GM23338 (cell line): ENCODE measurements at regions not wholly inside any gene's neighbourhood (a gene's known extent, or its start where the extent isn't known, plus 50 kb on each side); places are given as distances from the start of the nearest gene placed in this dataset.
"Not testable (repeated sequence)": the region's sequence is repeated elsewhere in the genome, so short reads cannot be mapped to it uniquely, and the experiment has no call there.

Source experiments
- ATAC-seq: fragments of 200-7000 bp; cut with Tn5 transposase; 3 replicates; pipeline ENCODE4 v1.9.1; 2020
- DNase-seq: peaks from one replicate; pipeline ENCODE4 v3.0.0-alpha.2; 2015; ENCODE audit warnings: low spot score
- H2AFZ ChIP-seq: fragments of 200-600 bp; sonication (generic); 2 replicates; pipeline ENCODE4 v1.8.0; 2016; ENCODE audit warnings: antibody characterized with exemption, mild to moderate bottlenecking, moderate library complexity
- H3F3A ChIP-seq: fragments of 200-600 bp; sonication (generic); replicated peaks from 2 replicates; pipeline ENCODE4 v1.8.0; 2017; ENCODE audit warnings: antibody characterized with exemption, mixed run types, low read depth
- H3K27ac ChIP-seq: fragments of 200-600 bp; sonication (generic); 2 replicates; pipeline ENCODE4 v1.6.1; 2016; ENCODE audit warnings: low read depth
- H3K27me3 ChIP-seq: fragments of 200-600 bp; sonication (generic); 2 replicates; pipeline ENCODE4 v1.8.0; 2016; ENCODE audit warnings: mild to moderate bottlenecking, mixed run types, moderate library complexity; ENCODE audit not compliant: insufficient read depth
- H3K36me3 ChIP-seq: fragments of 200-600 bp; sonication (generic); 2 replicates; pipeline ENCODE4 v1.8.0; 2016; ENCODE audit warnings: mild to moderate bottlenecking; ENCODE audit not compliant: insufficient read depth
- H3K4me1 ChIP-seq: fragments of 200-600 bp; sonication (generic); 2 replicates; pipeline ENCODE4 v1.8.0; 2016; ENCODE audit warnings: mild to moderate bottlenecking, moderate library complexity; ENCODE audit not compliant: insufficient read depth
- H3K4me2 ChIP-seq: fragments of 200-600 bp; sonication (generic); 2 replicates; pipeline ENCODE4 v1.7.1; 2017; ENCODE audit warnings: mixed run types
- H3K4me3 ChIP-seq: fragments of 200-600 bp; sonication (generic); 2 replicates; pipeline ENCODE4 v1.6.1; 2016; ENCODE audit warnings: mixed run types
- H3K79me2 ChIP-seq: fragments of 200-600 bp; sonication (generic); replicated peaks from 2 replicates; pipeline ENCODE4 v1.8.0; 2017; ENCODE audit warnings: mild to moderate bottlenecking; ENCODE audit not compliant: insufficient read depth
- H3K9me2 ChIP-seq: fragments of 200-600 bp; sonication (generic); 2 replicates; pipeline ENCODE4 v1.8.0; 2017; ENCODE audit not compliant: insufficient read depth
- H4K20me1 ChIP-seq: fragments of 200-600 bp; sonication (generic); replicated peaks from 2 replicates; pipeline ENCODE4 v1.8.0; 2017; ENCODE audit warnings: mild to moderate bottlenecking; ENCODE audit not compliant: insufficient read depth
- H3K27ac Mint-ChIP-seq: 2 replicates; pipeline ENCODE4 v1.8.0; 2020; ENCODE audit warnings: inconsistent platforms, mild to moderate bottlenecking, moderate library complexity, mixed read lengths
- H3K27me3 Mint-ChIP-seq: 3 replicates; pipeline ENCODE4 v1.8.0; 2022; ENCODE audit warnings: low read depth, mild to moderate bottlenecking, moderate library complexity, mixed read lengths, inconsistent platforms; ENCODE audit not compliant: insufficient read depth, poor library complexity
- H3K36me3 Mint-ChIP-seq: 3 replicates; pipeline ENCODE4 v1.8.0; 2021; ENCODE audit warnings: low read depth, mild to moderate bottlenecking, inconsistent platforms, moderate library complexity, mixed read lengths
- H3K4me1 Mint-ChIP-seq: 3 replicates; pipeline ENCODE4 v1.8.0; 2020; ENCODE audit warnings: mild to moderate bottlenecking, inconsistent platforms, mixed read lengths
- H3K4me3 Mint-ChIP-seq: 3 replicates; pipeline ENCODE4 v1.8.0; 2021; ENCODE audit warnings: moderate library complexity, mild to moderate bottlenecking, inconsistent platforms, mixed read lengths
- H3K9me3 Mint-ChIP-seq: 3 replicates; pipeline ENCODE4 v1.8.0; 2020; ENCODE audit warnings: moderate library complexity, mild to moderate bottlenecking, inconsistent platforms, mixed read lengths
- TF ChIP-seq, protein P1 (sequence below): fragments of 250-450 bp; sonication (Bioruptor Pico); IDR thresholded peaks from 2 replicates; pipeline ENCODE4 v1.5.0; 2020; ENCODE audit warnings: mild to moderate bottlenecking, moderate library complexity
- TF ChIP-seq, protein P2 (sequence below): IDR thresholded peaks from one replicate; pipeline ENCODE4 v1.6.1; 2018; ENCODE audit warnings: antibody characterized with exemption; ENCODE audit not compliant: unreplicated experiment

DNA sequence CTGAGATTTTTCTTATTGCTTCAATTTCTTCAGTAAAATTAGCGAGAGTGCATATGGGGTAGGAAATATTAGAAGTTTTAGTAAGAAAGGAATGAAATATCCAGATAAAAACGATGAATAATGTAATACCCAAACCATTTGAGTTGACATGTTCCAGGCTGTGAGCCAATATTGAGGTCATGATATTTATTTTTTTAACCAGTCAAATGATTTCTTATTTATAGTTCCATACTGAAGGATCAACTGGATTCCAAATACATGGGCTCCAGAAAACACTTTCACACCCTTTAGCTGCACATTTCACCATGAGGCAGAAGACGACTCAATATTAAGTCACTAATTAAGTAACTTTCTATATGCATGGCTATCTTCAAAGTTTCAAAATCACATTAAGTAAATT, 312.5 kb downstream of the PPP1R3A start:
- ATAC-seq (no peak), DNase-seq (no peak)
- Histone ChIP-seq H3K4me2 (no peak overlapping the region), H3K79me2 (no peaks in the 10 kb centered on the region), H3K4me1 (no peaks in the 10 kb centered on the region), H3K4me3 (no peak overlapping the region), H3K9me2 (no peaks in the 10 kb centered on the region), H3F3A (no peaks in the 10 kb centered on the region), H4K20me1 (no peaks in the 10 kb centered on the region), H3K36me3 (no peaks in the 10 kb centered on the region), H3K27me3 (no peaks in the 10 kb centered on the region), H2AFZ (no peak overlapping the region), H3K27ac (no peak overlapping the region)
- Mint-ChIP-seq H3K4me3 (no peak overlapping the region), H3K27ac (no peak overlapping the region), H3K36me3 (no peaks in the 10 kb centered on the region; the same call in 2 of the 3 replicates), H3K4me1 (no peaks in the 10 kb centered on the region; the same call in 2 of the 3 replicates), H3K9me3 (peaks cover 5% of the 10 kb centered on the region; the same call in 1 of the 3 replicates), H3K27me3 (no peaks in the 10 kb centered on the region)
- TF ChIP-seq, protein P1, sequence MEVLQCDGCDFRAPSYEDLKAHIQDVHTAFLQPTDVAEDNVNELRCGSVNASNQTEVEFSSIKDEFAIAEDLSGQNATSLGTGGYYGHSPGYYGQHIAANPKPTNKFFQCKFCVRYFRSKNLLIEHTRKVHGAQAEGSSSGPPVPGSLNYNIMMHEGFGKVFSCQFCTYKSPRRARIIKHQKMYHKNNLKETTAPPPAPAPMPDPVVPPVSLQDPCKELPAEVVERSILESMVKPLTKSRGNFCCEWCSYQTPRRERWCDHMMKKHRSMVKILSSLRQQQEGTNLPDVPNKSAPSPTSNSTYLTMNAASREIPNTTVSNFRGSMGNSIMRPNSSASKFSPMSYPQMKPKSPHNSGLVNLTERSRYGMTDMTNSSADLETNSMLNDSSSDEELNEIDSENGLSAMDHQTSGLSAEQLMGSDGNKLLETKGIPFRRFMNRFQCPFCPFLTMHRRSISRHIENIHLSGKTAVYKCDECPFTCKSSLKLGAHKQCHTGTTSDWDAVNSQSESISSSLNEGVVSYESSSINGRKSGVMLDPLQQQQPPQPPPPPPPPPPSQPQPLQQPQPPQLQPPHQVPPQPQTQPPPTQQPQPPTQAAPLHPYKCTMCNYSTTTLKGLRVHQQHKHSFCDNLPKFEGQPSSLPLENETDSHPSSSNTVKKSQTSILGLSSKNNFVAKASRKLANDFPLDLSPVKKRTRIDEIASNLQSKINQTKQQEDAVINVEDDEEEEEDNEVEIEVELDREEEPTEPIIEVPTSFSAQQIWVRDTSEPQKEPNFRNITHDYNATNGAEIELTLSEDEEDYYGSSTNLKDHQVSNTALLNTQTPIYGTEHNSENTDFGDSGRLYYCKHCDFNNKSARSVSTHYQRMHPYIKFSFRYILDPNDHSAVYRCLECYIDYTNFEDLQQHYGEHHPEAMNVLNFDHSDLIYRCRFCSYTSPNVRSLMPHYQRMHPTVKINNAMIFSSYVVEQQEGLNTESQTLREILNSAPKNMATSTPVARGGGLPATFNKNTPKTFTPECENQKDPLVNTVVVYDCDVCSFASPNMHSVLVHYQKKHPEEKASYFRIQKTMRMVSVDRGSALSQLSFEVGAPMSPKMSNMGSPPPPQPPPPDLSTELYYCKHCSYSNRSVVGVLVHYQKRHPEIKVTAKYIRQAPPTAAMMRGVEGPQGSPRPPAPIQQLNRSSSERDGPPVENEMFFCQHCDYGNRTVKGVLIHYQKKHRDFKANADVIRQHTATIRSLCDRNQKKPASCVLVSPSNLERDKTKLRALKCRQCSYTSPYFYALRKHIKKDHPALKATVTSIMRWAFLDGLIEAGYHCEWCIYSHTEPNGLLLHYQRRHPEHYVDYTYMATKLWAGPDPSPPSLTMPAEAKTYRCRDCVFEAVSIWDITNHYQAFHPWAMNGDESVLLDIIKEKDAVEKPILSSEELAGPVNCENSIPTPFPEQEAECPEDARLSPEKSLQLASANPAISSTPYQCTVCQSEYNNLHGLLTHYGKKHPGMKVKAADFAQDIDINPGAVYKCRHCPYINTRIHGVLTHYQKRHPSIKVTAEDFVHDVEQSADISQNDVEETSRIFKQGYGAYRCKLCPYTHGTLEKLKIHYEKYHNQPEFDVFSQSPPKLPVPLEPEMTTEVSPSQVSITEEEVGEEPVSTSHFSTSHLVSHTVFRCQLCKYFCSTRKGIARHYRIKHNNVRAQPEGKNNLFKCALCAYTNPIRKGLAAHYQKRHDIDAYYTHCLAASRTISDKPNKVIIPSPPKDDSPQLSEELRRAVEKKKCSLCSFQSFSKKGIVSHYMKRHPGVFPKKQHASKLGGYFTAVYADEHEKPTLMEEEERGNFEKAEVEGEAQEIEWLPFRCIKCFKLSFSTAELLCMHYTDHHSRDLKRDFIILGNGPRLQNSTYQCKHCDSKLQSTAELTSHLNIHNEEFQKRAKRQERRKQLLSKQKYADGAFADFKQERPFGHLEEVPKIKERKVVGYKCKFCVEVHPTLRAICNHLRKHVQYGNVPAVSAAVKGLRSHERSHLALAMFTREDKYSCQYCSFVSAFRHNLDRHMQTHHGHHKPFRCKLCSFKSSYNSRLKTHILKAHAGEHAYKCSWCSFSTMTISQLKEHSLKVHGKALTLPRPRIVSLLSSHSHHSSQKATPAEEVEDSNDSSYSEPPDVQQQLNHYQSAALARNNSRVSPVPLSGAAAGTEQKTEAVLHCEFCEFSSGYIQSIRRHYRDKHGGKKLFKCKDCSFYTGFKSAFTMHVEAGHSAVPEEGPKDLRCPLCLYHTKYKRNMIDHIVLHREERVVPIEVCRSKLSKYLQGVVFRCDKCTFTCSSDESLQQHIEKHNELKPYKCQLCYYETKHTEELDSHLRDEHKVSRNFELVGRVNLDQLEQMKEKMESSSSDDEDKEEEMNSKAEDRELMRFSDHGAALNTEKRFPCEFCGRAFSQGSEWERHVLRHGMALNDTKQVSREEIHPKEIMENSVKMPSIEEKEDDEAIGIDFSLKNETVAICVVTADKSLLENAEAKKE (CRISPR knock-in tag), result no peak
- TF ChIP-seq, protein P2, sequence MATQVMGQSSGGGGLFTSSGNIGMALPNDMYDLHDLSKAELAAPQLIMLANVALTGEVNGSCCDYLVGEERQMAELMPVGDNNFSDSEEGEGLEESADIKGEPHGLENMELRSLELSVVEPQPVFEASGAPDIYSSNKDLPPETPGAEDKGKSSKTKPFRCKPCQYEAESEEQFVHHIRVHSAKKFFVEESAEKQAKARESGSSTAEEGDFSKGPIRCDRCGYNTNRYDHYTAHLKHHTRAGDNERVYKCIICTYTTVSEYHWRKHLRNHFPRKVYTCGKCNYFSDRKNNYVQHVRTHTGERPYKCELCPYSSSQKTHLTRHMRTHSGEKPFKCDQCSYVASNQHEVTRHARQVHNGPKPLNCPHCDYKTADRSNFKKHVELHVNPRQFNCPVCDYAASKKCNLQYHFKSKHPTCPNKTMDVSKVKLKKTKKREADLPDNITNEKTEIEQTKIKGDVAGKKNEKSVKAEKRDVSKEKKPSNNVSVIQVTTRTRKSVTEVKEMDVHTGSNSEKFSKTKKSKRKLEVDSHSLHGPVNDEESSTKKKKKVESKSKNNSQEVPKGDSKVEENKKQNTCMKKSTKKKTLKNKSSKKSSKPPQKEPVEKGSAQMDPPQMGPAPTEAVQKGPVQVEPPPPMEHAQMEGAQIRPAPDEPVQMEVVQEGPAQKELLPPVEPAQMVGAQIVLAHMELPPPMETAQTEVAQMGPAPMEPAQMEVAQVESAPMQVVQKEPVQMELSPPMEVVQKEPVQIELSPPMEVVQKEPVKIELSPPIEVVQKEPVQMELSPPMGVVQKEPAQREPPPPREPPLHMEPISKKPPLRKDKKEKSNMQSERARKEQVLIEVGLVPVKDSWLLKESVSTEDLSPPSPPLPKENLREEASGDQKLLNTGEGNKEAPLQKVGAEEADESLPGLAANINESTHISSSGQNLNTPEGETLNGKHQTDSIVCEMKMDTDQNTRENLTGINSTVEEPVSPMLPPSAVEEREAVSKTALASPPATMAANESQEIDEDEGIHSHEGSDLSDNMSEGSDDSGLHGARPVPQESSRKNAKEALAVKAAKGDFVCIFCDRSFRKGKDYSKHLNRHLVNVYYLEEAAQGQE, result no peak

DNA sequence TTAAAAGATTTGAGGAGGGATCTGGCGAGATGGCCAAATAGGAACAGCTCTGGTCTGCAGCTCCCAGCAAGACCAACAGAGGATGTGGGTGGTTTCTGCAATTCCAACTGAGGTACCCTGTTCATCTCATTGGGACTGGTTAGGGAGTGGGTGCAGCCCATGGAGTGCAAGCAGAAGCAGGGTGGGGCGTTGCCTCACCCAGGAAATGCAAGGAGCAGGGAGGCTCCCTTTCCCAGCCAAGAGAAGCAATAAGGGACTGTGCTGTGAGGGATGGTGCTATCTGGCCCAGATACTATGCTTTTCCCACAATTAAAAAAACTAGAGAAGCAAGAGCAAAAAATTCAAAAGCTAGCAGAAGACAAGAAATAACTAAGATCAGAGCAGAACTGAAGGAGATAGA, 318.4 kb downstream of the PPP1R3A start:
- not testable (repeated sequence) for H3K79me2 ChIP-seq, H3K27me3 ChIP-seq, H3K9me2 ChIP-seq, H3K27ac Mint-ChIP-seq, H3K36me3 Mint-ChIP-seq, H2AFZ ChIP-seq, H3K4me1 Mint-ChIP-seq, H3K36me3 ChIP-seq, H3K4me2 ChIP-seq, H3K27ac ChIP-seq, H3K4me3 Mint-ChIP-seq, H3K4me1 ChIP-seq, H4K20me1 ChIP-seq, H3K27me3 Mint-ChIP-seq, DNase-seq, H3K9me3 Mint-ChIP-seq, H3K4me3 ChIP-seq, ATAC-seq, H3F3A ChIP-seq
